ENCODE measurements at regions not wholly inside any gene's neighbourhood (a gene's known extent, or its start where the extent isn't known, plus 50 kb on each side); places are given as distances from the start of the nearest gene placed in this dataset.

- TF ChIP-seq ELF1 (IDR thresholded peaks at IDR 0.05; ENCODE audit: borderline replicate concordance, low read depth) (no peak), JUND (IDR thresholded peaks at IDR 0.05) (no peak), SP1 (IDR thresholded peaks at IDR 0.05; ENCODE audit: low read depth) (no peak), POLR2A (IDR thresholded peaks at IDR 0.05; ENCODE audit: borderline replicate concordance, extremely low read depth, insufficient read depth, insufficient read length) (no peak), REST (IDR thresholded peaks at IDR 0.05; ENCODE audit: low read depth) (no peak), CBX3 (IDR thresholded peaks at IDR 0.05; ENCODE audit: low read depth) (no peak)
- H3K9ac ChIP-seq (ENCODE audit: low read length): no peak overlapping the region
- no peaks in the 10 kb centered on the region for H4K20me1 ChIP-seq (ENCODE audit: insufficient read depth)
- ChIA-PET CTCF (no interaction called here), RAD21 (ENCODE audit: low non-redundant PET in 1 of 2, low total read pairs in 2 of 2, uncharacterized antibody in 2 of 2, unreplicated experiment in 2 of 2) (no interaction called here), POLR2A (no interaction called here)
- BruUV-seq (replicated peaks): no TSS peak
- no peak for ATAC-seq
- no peaks in the 10 kb centered on the region for H3K4me1 ChIP-seq (ENCODE audit: control insufficient read depth in 1 of 2, insufficient read depth in 2 of 2, low read length in 2 of 2)
- no peaks in the 10 kb centered on the region for H3K27me3 ChIP-seq (ENCODE audit: insufficient read depth, low read length)
- H3K9me2 ChIP-seq (ENCODE audit: insufficient read depth): no peaks in the 10 kb centered on the region
- H3K4me3 ChIP-seq (replicated peaks in 1 of 2; ENCODE audit: low read depth in 1 of 2, low read length in 2 of 2): no peak overlapping the region
- H3K4me2 ChIP-seq (ENCODE audit: low read length): no peak overlapping the region
- H3K36me3 ChIP-seq (ENCODE audit: control insufficient read depth in 1 of 2, insufficient read depth in 2 of 2, low read length in 2 of 2): no peaks in the 10 kb centered on the region
- H2AFZ ChIP-seq (ENCODE audit: low read depth, low read length, poor library complexity, severe bottlenecking): no peak overlapping the region
- intact Hi-C loops (cut with micrococcal nuclease): no loop called here
- H3K27ac ChIP-seq (ENCODE audit: low read depth, low read length): no peak overlapping the region
- no peak for DNase-seq (ENCODE audit: low read depth, low spot score)
- no peaks in the 10 kb centered on the region for H3K79me2 ChIP-seq (ENCODE audit: insufficient read depth, low read length)
- H3K9me3 ChIP-seq (ENCODE audit: control insufficient read depth in 1 of 2, insufficient read depth in 1 of 2, low read depth in 1 of 2, low read length in 2 of 2): no peaks in the 10 kb centered on the region
Measured at GRCh38 chr14:34347683-34348082, 114.4 kb downstream of the SPTSSA start.

DNA sequence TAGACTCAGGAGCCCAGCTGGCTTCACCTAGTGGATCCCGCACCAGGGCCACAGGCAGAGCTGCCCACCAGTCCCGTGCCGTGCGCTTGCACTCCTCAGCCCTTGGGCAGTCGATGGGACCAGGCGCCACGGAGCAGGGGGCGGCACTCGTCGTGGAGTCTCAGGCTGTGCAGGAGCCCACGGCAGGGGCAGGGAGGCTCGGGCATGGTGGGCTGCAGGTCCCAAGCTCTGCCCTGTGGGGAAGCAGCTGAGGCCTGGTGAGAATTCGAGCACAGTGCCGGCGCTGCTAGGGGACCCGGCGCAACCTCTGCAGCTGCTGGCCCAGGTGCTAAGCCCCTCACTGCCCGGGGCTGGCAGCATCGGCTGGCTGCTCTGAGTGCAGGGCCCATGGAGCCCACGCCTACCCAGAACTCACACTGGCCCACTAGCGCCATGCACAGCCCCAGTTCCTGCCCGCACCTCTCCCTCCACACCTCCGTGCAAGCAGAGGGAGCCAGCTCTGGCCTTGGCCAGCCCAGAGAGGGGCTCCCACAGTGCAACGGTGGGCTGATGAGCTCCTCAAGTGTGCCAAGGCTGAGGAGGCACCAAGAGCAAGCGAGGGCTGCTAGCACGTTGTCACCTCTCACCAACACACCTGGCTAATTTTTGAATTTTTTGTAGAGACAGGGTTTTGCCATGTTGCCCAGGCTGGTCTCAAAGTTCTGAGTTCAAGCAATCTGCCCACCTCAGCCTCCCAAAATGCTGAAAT lies 116.1 kb downstream of the SPTSSA start:
- ATAC-seq: no peak
- Histone ChIP-seq H3K4me2 (ENCODE audit: low read length) (no peak overlapping the region), H2AFZ (ENCODE audit: low read depth, low read length, poor library complexity, severe bottlenecking) (no peak overlapping the region), H3K4me1 (ENCODE audit: control insufficient read depth in 1 of 2, insufficient read depth in 2 of 2, low read length in 2 of 2) (no peaks in the 10 kb centered on the region), H3K27ac (ENCODE audit: low read depth, low read length) (no peak overlapping the region), H3K9ac (ENCODE audit: low read length) (no peak overlapping the region), H3K9me2 (ENCODE audit: insufficient read depth) (no peaks in the 10 kb centered on the region), H3K9me3 (ENCODE audit: control insufficient read depth in 1 of 2, insufficient read depth in 1 of 2, low read depth in 1 of 2, low read length in 2 of 2) (no peaks in the 10 kb centered on the region), H3K27me3 (ENCODE audit: insufficient read depth, low read length) (no peaks in the 10 kb centered on the region), H3K4me3 (replicated peaks in 1 of 2; ENCODE audit: low read depth in 1 of 2, low read length in 2 of 2) (no peak overlapping the region), H4K20me1 (ENCODE audit: insufficient read depth) (no peaks in the 10 kb centered on the region), H3K79me2 (ENCODE audit: insufficient read depth, low read length) (no peaks in the 10 kb centered on the region), H3K36me3 (ENCODE audit: control insufficient read depth in 1 of 2, insufficient read depth in 2 of 2, low read length in 2 of 2) (no peaks in the 10 kb centered on the region)
- ChIA-PET RAD21 (ENCODE audit: low non-redundant PET in 1 of 2, low total read pairs in 2 of 2, uncharacterized antibody in 2 of 2, unreplicated experiment in 2 of 2) (no interaction called here), CTCF (no interaction called here), POLR2A (no interaction called here)
- TF ChIP-seq CBX3 (IDR thresholded peaks at IDR 0.05; ENCODE audit: low read depth) (no peak), POLR2AphosphoS5 (IDR thresholded peaks at IDR 0.05; ENCODE audit: low read depth, low read length) (no peak), FOSL1 (IDR thresholded peaks at IDR 0.05; ENCODE audit: low read depth) (no peak), POLR2A (IDR thresholded peaks at IDR 0.05; ENCODE audit: borderline replicate concordance, extremely low read depth, insufficient read depth, insufficient read length) (no peak), CEBPB (IDR thresholded peaks at IDR 0.05; ENCODE audit: low read depth) (no peak), ZBTB33 (IDR thresholded peaks at IDR 0.05; ENCODE audit: extremely low read depth, insufficient replicate concordance, low read length) (no peak), EZH2phosphoT487 (IDR thresholded peaks at IDR 0.05; ENCODE audit: borderline replicate concordance) (no peak), SIN3A (IDR thresholded peaks at IDR 0.05; ENCODE audit: low read depth) (no peak)
- TF ChIP-seq, protein P1, sequence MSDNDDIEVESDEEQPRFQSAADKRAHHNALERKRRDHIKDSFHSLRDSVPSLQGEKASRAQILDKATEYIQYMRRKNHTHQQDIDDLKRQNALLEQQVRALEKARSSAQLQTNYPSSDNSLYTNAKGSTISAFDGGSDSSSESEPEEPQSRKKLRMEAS (IDR thresholded peaks at IDR 0.05): no peak
- TF ChIP-seq, protein P2, sequence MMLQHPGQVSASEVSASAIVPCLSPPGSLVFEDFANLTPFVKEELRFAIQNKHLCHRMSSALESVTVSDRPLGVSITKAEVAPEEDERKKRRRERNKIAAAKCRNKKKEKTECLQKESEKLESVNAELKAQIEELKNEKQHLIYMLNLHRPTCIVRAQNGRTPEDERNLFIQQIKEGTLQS (IDR thresholded peaks at IDR 0.05): no peak
- BruUV-seq (replicated peaks): no TSS peak
- no peak for DNase-seq (ENCODE audit: low read depth, low spot score)
- intact Hi-C loops (cut with micrococcal nuclease): no loop called here

Data from HCT116 (cell line).